OCI-LY1 (cell line): ENCODE measurements at regions not wholly inside any gene's neighbourhood (a gene's known extent, or its start where the extent isn't known, plus 50 kb on each side); places are given as distances from the start of the nearest gene placed in this dataset.

Experiments
- H2AFZ ChIP-seq: fragments of 200-600 bp; sonication (generic), shearing (Covaris generic); 2 replicates; pipeline ENCODE4 v1.6.0; 2014; ENCODE audit warnings: antibody characterized with exemption, mild to moderate bottlenecking, low read length
- H3F3A ChIP-seq: fragments of 200-600 bp; sonication (generic), shearing (Covaris generic); 2 replicates; pipeline ENCODE4 v1.6.0; 2014; ENCODE audit warnings: mild to moderate bottlenecking, antibody characterized with exemption, low read length, moderate library complexity; ENCODE audit not compliant: insufficient read depth
- H3K27ac ChIP-seq: fragments of 200-600 bp; sonication (generic); 2 replicates; pipeline ENCODE4 v1.5.1; 2014; ENCODE audit warnings: low read length, mixed run types, mild to moderate bottlenecking, low read depth; ENCODE audit not compliant: poor library complexity, severe bottlenecking
- H3K27me3 ChIP-seq: fragments of 200-600 bp; sonication (generic); 2 replicates; pipeline ENCODE4 v1.6.0; 2014; ENCODE audit warnings: antibody characterized with exemption, mild to moderate bottlenecking, low read length, moderate library complexity; ENCODE audit not compliant: insufficient read depth
- H3K36me3 ChIP-seq: fragments of 200-600 bp; sonication (generic); 2 replicates; pipeline ENCODE4 v1.6.1; 2014; ENCODE audit warnings: mild to moderate bottlenecking, antibody characterized with exemption, low read length, moderate library complexity, mixed read lengths; ENCODE audit not compliant: insufficient read depth
- H3K4me1 ChIP-seq: fragments of 200-600 bp; sonication (generic); 2 replicates; pipeline ENCODE4 v1.5.1; 2014; ENCODE audit warnings: mild to moderate bottlenecking, low read length, moderate library complexity; ENCODE audit not compliant: insufficient read depth, severe bottlenecking
- H3K4me2 ChIP-seq: fragments of 200-600 bp; sonication (generic), shearing (Covaris generic); 2 replicates; pipeline ENCODE4 v1.6.1; 2014; ENCODE audit warnings: low read length
- H3K4me3 ChIP-seq: fragments of 200-600 bp; sonication (generic); 2 replicates; pipeline ENCODE4 v1.5.1; 2014; ENCODE audit warnings: low read length, low read depth, mild to moderate bottlenecking, mixed read lengths; ENCODE audit not compliant: poor library complexity, severe bottlenecking
- H3K79me2 ChIP-seq: fragments of 200-600 bp; shearing (Covaris generic); 2 replicates; pipeline ENCODE4 v1.6.1; 2016; ENCODE audit warnings: mixed run types, low read length, mixed read lengths; ENCODE audit not compliant: insufficient read depth
- H3K9ac ChIP-seq: fragments of 200-600 bp; sonication (generic), shearing (Covaris generic); 2 replicates; pipeline ENCODE4 v1.6.1; 2014; ENCODE audit warnings: mild to moderate bottlenecking, low read length, mixed read lengths
- H3K9me2 ChIP-seq: fragments of 200-600 bp; sonication (generic), shearing (Covaris generic); 2 replicates; pipeline ENCODE4 v1.6.1; 2014; ENCODE audit warnings: low read depth, mild to moderate bottlenecking, low read length, mixed read lengths
- H3K9me3 ChIP-seq: fragments of 200-600 bp; shearing (Covaris generic); 2 replicates; pipeline ENCODE4 v1.6.1; 2014; ENCODE audit warnings: low read length, mixed read lengths
- H4K20me1 ChIP-seq: fragments of 200-600 bp; sonication (generic), shearing (Covaris generic); 2 replicates; pipeline ENCODE4 v1.6.0; 2016; ENCODE audit warnings: mild to moderate bottlenecking, low read length; ENCODE audit not compliant: insufficient read depth
- CTCF ChIP-seq: fragments of 200-600 bp; sonication (generic), shearing (Covaris generic); IDR thresholded peaks from 2 replicates; pipeline ENCODE4 v1.5.1; 2017; ENCODE audit warnings: mild to moderate bottlenecking, antibody characterized with exemption, low read length, moderate library complexity, mixed read lengths
- EZH2 ChIP-seq: fragments of 200-600 bp; sonication (generic), shearing (Covaris generic); IDR thresholded peaks from 2 replicates; pipeline ENCODE4 v1.8.0; 2017; ENCODE audit warnings: borderline replicate concordance, mixed run types, mild to moderate bottlenecking, antibody characterized with exemption, low read length, moderate library complexity, mixed read lengths

GRCh38 chr5:21236104-21236503, 1248.1 kb upstream of the CDH18 start:
- H3K27me3 ChIP-seq: no peaks in the 10 kb centered on the region
- H3K9me3 ChIP-seq: no peaks in the 10 kb centered on the region
- no peaks in the 10 kb centered on the region for H3F3A ChIP-seq
- no peaks in the 10 kb centered on the region for H3K4me1 ChIP-seq
- no peaks in the 10 kb centered on the region for H3K79me2 ChIP-seq
- no peak overlapping the region for H3K4me3 ChIP-seq
- no peak overlapping the region for H2AFZ ChIP-seq
- H4K20me1 ChIP-seq: no peaks in the 10 kb centered on the region
- H3K9ac ChIP-seq: no peak overlapping the region
- no peak overlapping the region for H3K4me2 ChIP-seq
- no peak overlapping the region for H3K27ac ChIP-seq
- TF ChIP-seq CTCF (no peak), EZH2 (no peak)
- no peaks in the 10 kb centered on the region for H3K9me2 ChIP-seq
- H3K36me3 ChIP-seq: no peaks in the 10 kb centered on the region

- no peak overlapping the region for H3K9ac ChIP-seq
- no peaks in the 10 kb centered on the region for H3K9me3 ChIP-seq
- no peaks in the 10 kb centered on the region for H3K36me3 ChIP-seq
- H3K79me2 ChIP-seq: no peaks in the 10 kb centered on the region
- no peaks in the 10 kb centered on the region for H4K20me1 ChIP-seq
- H3K4me1 ChIP-seq: no peaks in the 10 kb centered on the region
- H3K27me3 ChIP-seq: no peaks in the 10 kb centered on the region
- no peak overlapping the region for H3K4me2 ChIP-seq
- no peak overlapping the region for H3K4me3 ChIP-seq
- H3K9me2 ChIP-seq: no peaks in the 10 kb centered on the region
- no peaks in the 10 kb centered on the region for H3F3A ChIP-seq
- no peak for TF ChIP-seq EZH2
- no peak for TF ChIP-seq CTCF
- H3K27ac ChIP-seq: no peak overlapping the region
- H2AFZ ChIP-seq: no peak overlapping the region
These were observed 1237.4 kb upstream of the CDH18 start for GRCh38 chr5:21225223-21226064.

- Histone ChIP-seq H3K9me3 (no peaks in the 10 kb centered on the region), H3K36me3 (no peaks in the 10 kb centered on the region), H4K20me1 (no peaks in the 10 kb centered on the region), H3K9me2 (no peaks in the 10 kb centered on the region), H2AFZ (no peak overlapping the region), H3K9ac (no peak overlapping the region), H3K4me2 (no peak overlapping the region), H3K27me3 (no peaks in the 10 kb centered on the region), H3F3A (no peaks in the 10 kb centered on the region), H3K4me1 (no peaks in the 10 kb centered on the region), H3K27ac (no peak overlapping the region), H3K79me2 (no peaks in the 10 kb centered on the region), H3K4me3 (no peak overlapping the region)
- TF ChIP-seq CTCF (no peak), EZH2 (no peak)
These were observed 1233.6 kb upstream of the CDH18 start for GRCh38 chr5:21221616-21222015.
